Kidney (tissue), 13 donors: ENCODE measurements at regions not wholly inside any gene's neighbourhood (a gene's known extent, or its start where the extent isn't known, plus 50 kb on each side); places are given as distances from the start of the nearest gene placed in this dataset.

Source experiments
- DNase-seq, 5 donors: peaks; one replicate each; pipeline ENCODE4 v3.0.0-alpha.2; 2013 to 2020
- FAIRE-seq: peaks from 2 replicates; lab custom pipeline; 2012; peaks lifted over from hg19 to GRCh38; lab: Jason Lieb, UNC
- H3K27ac ChIP-seq, 2 donors: one replicate each; pipeline ENCODE4 v1.7.0; 2013; ENCODE audit warnings: low read depth in 2 of 2, low read length in 2 of 2, inconsistent platforms in 1 of 2
- H3K27me3 ChIP-seq: one replicate; pipeline ENCODE4 v1.7.1; 2013; ENCODE audit warnings: low read length, inconsistent platforms; ENCODE audit not compliant: control insufficient read depth, insufficient read depth
- H3K36me3 ChIP-seq, 3 donors: one replicate each; pipeline versions ENCODE4 v1.7.0 to v1.7.1; 2013; ENCODE audit warnings: low read length in 3 of 3, control low read depth in 1 of 3, inconsistent platforms in 1 of 3; ENCODE audit not compliant: insufficient read depth in 3 of 3, control insufficient read depth in 2 of 3
- H3K4me1 ChIP-seq, 3 donors: one replicate each; pipeline versions ENCODE4 v1.7.0 to v1.7.1; 2013; ENCODE audit warnings: low read length in 3 of 3, inconsistent platforms in 1 of 3, low read depth in 1 of 3; ENCODE audit not compliant: control insufficient read depth in 2 of 3, insufficient read depth in 2 of 3
- H3K4me3 ChIP-seq, 3 donors: one replicate each; pipeline versions ENCODE4 v1.7.0 to v1.8.1; 2013; ENCODE audit warnings: low read length in 3 of 3, control low read depth in 1 of 3, inconsistent platforms in 1 of 3
- H3K9ac ChIP-seq, 3 donors: one replicate each; pipeline versions ENCODE4 v1.7.0 to v1.7.1; 2013; ENCODE audit warnings: low read length in 3 of 3, control low read depth in 1 of 3, inconsistent platforms in 1 of 3
- H3K9me3 ChIP-seq, 3 donors: one replicate each; pipeline versions ENCODE4 v1.7.0 to v1.7.1; 2013; ENCODE audit warnings: low read length in 3 of 3, control low read depth in 1 of 3, inconsistent platforms in 1 of 3; ENCODE audit not compliant: control insufficient read depth in 2 of 3, insufficient read depth in 1 of 3
- CTCF ChIP-seq: IDR thresholded peaks from 3 replicates; pipeline ENCODE4 v1.5.1; 2012; ENCODE audit warnings: mild to moderate bottlenecking, moderate library complexity, borderline replicate concordance; ENCODE audit not compliant: insufficient read depth; ENCODE audit errors: extremely low read depth
- intact Hi-C: fragments of 100-400 bp; cut with DNase I; formaldehyde crosslinking; loops from one replicate; pipeline ENCODE4 v1.11.1; 2022
- donor health status: control.
- donor health status: control.
- donor health status: control.
- donor health status: control.
- donor health status: control.
- donor health status: DM: yes; HTN: yes; CAD: no.
- donor health status: Normal renal cell carcinoma (clear cell type).

GRCh38 chr13:31878495-31878894 is 139.2 kb downstream of the RXFP2 start:
- TF ChIP-seq CTCF: no peak
- Histone ChIP-seq H3K9ac (no peak overlapping the region), H3K4me1 (no peaks in the 10 kb centered on the region), H3K9me3 (no peaks in the 10 kb centered on the region), H3K27me3 (no peaks in the 10 kb centered on the region), H3K4me3 (no peak overlapping the region), H3K27ac (no peak overlapping the region), H3K36me3 (no peaks in the 10 kb centered on the region)
- intact Hi-C loops: no loop called here
- no peak for DNase-seq
- no peak for FAIRE-seq

GRCh38 chr13:31878955-31879354 is 139.6 kb downstream of the RXFP2 start:
- Histone ChIP-seq H3K4me3 (no peak overlapping the region), H3K27ac (no peak overlapping the region), H3K27me3 (no peaks in the 10 kb centered on the region), H3K9me3 (no peaks in the 10 kb centered on the region), H3K9ac (no peak overlapping the region), H3K36me3 (no peaks in the 10 kb centered on the region), H3K4me1 (no peaks in the 10 kb centered on the region)
- intact Hi-C loops: no loop called here
- FAIRE-seq (no peak), DNase-seq (no peak)
- TF ChIP-seq CTCF: no peak

GRCh38 chr13:31880851-31881494 is 141.6 kb downstream of the RXFP2 start:
- TF ChIP-seq CTCF: no peak
- H3K9me3 ChIP-seq: no peaks in the 10 kb centered on the region
- FAIRE-seq: no peak
- H3K4me3 ChIP-seq: no peak overlapping the region
- H3K9ac ChIP-seq: no peak overlapping the region
- no peak for DNase-seq
- H3K27me3 ChIP-seq: no peaks in the 10 kb centered on the region
- no peaks in the 10 kb centered on the region for H3K36me3 ChIP-seq
- intact Hi-C loops: no loop called here
- H3K4me1 ChIP-seq: peaks cover 0 to 2% (median 0%) of the 10 kb centered on the region in 3 donors
- H3K27ac ChIP-seq: no peak overlapping the region

GRCh38 chr13:31881495-31881882 is 142.2 kb downstream of the RXFP2 start:
- intact Hi-C loops: no loop called here
- TF ChIP-seq CTCF: no peak
- no peaks in the 10 kb centered on the region for H3K9me3 ChIP-seq
- H3K9ac ChIP-seq: no peak overlapping the region
- no peaks in the 10 kb centered on the region for H3K36me3 ChIP-seq
- H3K4me1 ChIP-seq: peaks cover 0 to 6% (median 0%) of the 10 kb centered on the region in 3 donors
- no peaks in the 10 kb centered on the region for H3K27me3 ChIP-seq
- H3K4me3 ChIP-seq: no peak overlapping the region
- no peak overlapping the region for H3K27ac ChIP-seq
- no peak for DNase-seq
- no peak for FAIRE-seq
